ENCODE measurements at regions not wholly inside any gene's neighbourhood (a gene's known extent, or its start where the extent isn't known, plus 50 kb on each side); places are given as distances from the start of the nearest gene placed in this dataset.
"Not testable (repeated sequence)": the region's sequence is repeated elsewhere in the genome, so short reads cannot be mapped to it uniquely, and the experiment has no call there.

- not testable (repeated sequence) for H3K4me1 ChIP-seq (ENCODE audit: control insufficient read depth, insufficient read depth, low read length); H3K36me3 ChIP-seq (ENCODE audit: control insufficient read depth, insufficient read depth, low read length); H3K4me3 ChIP-seq (ENCODE audit: low read length); H3K9ac ChIP-seq (ENCODE audit: low read length); H3K27me3 ChIP-seq (ENCODE audit: control insufficient read depth, insufficient read depth, low read length); H3K9me3 ChIP-seq (ENCODE audit: control insufficient read depth, low read length)
Measured at GRCh38 chr16:29340779-29341438, 65.6 kb downstream of the NPIPB11 start.

DNA sequence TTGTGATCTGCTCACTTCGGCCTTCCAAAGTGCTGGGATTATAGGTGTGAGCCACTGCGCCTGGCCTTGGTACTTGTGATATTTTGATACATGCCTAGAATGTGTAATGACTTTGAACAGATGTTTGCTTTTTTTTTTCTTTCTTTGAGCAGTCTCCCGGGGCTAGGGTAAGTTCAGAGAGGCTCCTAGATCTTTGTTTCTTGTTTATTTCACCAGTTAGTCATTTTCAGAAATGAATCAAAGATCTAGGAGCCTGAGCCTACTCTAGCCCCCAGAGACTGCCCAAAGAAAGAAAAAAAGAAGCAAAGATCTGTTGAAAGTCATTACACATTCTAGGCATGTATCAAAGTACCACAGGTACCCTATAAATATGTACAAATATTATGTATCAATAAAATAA, 66.3 kb downstream of the NPIPB11 start:
- not testable (repeated sequence) for H3K9me3 ChIP-seq (ENCODE audit: control insufficient read depth, low read length); H3K4me3 ChIP-seq (ENCODE audit: low read length); H3K9ac ChIP-seq (ENCODE audit: low read length); H3K4me1 ChIP-seq (ENCODE audit: control insufficient read depth, insufficient read depth, low read length); H3K36me3 ChIP-seq (ENCODE audit: control insufficient read depth, insufficient read depth, low read length); H3K27me3 ChIP-seq (ENCODE audit: control insufficient read depth, insufficient read depth, low read length)

- H3K27me3 ChIP-seq (ENCODE audit: control insufficient read depth, insufficient read depth, low read length); H3K36me3 ChIP-seq (ENCODE audit: control insufficient read depth, insufficient read depth, low read length); H3K9me3 ChIP-seq (ENCODE audit: control insufficient read depth, low read length); H3K9ac ChIP-seq (ENCODE audit: low read length); H3K4me3 ChIP-seq (ENCODE audit: low read length); H3K4me1 ChIP-seq (ENCODE audit: control insufficient read depth, insufficient read depth, low read length): not testable (repeated sequence)
Measured at GRCh38 chr16:29338821-29339700, 67.5 kb downstream of the NPIPB11 start.

DNA sequence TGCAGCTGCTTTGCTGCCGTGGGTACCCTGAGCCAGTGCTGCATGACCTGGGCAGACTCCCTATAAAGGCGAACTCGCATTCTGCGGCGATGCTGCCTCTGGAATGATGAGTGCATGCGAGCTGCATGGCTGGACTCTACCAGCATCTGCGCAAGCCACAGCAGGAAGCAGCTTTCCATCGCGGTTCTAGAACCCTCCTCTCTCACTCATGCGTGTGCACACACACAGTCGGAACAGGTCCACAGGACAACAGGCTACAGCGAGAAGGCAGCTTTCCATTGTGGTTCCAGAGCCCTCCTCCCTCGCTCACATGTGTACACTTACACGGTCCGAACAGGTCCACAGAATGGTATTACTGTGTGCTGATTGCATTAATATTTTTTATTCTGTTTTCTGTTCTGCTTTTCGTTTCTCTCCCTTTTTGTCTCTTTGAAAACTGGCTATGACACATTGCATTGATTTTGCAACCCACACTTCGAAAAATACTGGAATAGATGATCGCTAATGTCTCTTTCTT, 69.1 kb downstream of the NPIPB11 start:
- not testable (repeated sequence) for H3K27me3 ChIP-seq (ENCODE audit: control insufficient read depth, insufficient read depth, low read length); H3K36me3 ChIP-seq (ENCODE audit: control insufficient read depth, insufficient read depth, low read length); H3K9me3 ChIP-seq (ENCODE audit: control insufficient read depth, low read length); H3K9ac ChIP-seq (ENCODE audit: low read length); H3K4me3 ChIP-seq (ENCODE audit: low read length); H3K4me1 ChIP-seq (ENCODE audit: control insufficient read depth, insufficient read depth, low read length)

DNA sequence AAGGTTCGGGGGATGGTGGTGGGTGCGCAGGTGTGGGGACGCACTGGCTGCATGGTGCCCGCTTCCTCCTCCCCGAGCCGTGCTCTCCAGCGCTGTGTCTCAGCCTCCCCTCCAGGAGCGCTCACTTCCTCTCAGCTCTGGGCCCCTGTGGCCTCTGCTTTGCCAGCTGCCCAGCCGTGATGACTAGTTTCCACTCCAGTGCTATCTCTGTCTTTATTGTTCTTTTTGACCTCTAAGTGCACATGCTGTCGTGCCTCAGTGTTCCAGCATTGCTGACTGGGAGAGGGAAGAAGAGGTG, 71.0 kb downstream of the NPIPB11 start:
- H3K4me3 ChIP-seq (ENCODE audit: low read length); H3K9ac ChIP-seq (ENCODE audit: low read length); H3K9me3 ChIP-seq (ENCODE audit: control insufficient read depth, low read length); H3K36me3 ChIP-seq (ENCODE audit: control insufficient read depth, insufficient read depth, low read length); H3K27me3 ChIP-seq (ENCODE audit: control insufficient read depth, insufficient read depth, low read length); H3K4me1 ChIP-seq (ENCODE audit: control insufficient read depth, insufficient read depth, low read length): not testable (repeated sequence)

DNA sequence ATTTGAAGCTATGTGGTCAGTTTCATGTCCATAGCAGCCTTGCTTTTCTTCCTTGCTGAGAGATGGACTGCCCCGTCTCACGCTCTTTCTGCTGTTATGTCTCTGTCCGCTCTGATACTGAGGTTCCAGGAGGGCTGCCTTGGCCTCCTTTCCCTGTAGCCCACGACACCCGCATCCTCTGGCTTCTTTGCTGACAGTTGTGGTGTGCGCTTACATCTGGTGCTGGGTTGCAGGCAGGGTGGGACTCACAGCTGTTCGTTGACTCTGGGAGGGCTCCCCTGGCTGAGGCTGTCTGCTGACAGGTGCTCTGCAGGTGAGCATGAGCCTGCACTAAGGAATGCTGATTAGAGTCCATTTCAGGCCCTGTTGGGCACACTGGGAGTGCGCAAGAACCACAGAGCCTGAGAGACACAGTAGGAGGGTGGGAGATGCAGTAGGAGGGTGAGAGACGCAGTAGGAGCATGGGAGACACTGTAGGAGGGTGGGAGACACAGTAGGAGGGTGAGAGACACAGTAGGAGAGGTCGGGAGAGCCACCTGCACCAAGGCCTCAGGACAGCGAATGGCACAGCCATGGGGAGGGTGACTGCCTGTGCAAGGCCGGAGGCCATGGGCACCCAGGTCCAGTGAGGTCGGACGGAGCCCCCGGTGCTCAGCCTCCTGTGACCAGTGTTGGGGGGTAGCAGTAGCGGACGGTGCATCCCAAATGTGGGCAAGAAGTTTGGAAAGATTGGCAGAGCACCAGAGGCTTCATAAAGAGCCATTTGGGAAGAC, 71.5 kb downstream of the NPIPB11 start:
- H3K4me3 ChIP-seq (ENCODE audit: low read length); H3K9ac ChIP-seq (ENCODE audit: low read length); H3K9me3 ChIP-seq (ENCODE audit: control insufficient read depth, low read length); H3K27me3 ChIP-seq (ENCODE audit: control insufficient read depth, insufficient read depth, low read length); H3K36me3 ChIP-seq (ENCODE audit: control insufficient read depth, insufficient read depth, low read length); H3K4me1 ChIP-seq (ENCODE audit: control insufficient read depth, insufficient read depth, low read length): not testable (repeated sequence)

- H3K27me3 ChIP-seq (ENCODE audit: control insufficient read depth, insufficient read depth, low read length); H3K36me3 ChIP-seq (ENCODE audit: control insufficient read depth, insufficient read depth, low read length); H3K9ac ChIP-seq (ENCODE audit: low read length); H3K4me3 ChIP-seq (ENCODE audit: low read length); H3K4me1 ChIP-seq (ENCODE audit: control insufficient read depth, insufficient read depth, low read length); H3K9me3 ChIP-seq (ENCODE audit: control insufficient read depth, low read length): not testable (repeated sequence)
Measured at GRCh38 chr16:29333492-29334097, 72.9 kb downstream of the NPIPB11 start.

DNA sequence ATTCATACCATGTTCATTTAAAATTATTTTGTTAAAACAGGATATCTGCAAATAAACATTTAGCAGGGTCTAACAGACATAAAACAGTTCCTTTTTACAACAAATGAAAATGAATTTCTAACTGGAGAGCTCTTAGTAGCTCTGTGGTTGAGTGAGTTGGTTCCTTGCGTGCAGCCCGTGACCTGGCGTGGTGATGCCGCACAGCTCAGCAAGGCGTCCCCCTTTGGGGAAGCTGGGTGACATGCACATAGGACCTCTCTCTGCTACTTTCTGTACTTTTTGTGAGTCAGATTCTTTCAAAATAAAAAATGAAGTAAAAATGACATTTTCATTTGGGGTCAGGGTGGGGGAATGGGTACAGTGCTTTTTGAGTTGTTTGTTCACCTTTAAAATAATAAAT, 75.9 kb downstream of the NPIPB11 start:
- H3K36me3 ChIP-seq (ENCODE audit: control insufficient read depth, insufficient read depth, low read length); H3K4me3 ChIP-seq (ENCODE audit: low read length); H3K9me3 ChIP-seq (ENCODE audit: control insufficient read depth, low read length); H3K27me3 ChIP-seq (ENCODE audit: control insufficient read depth, insufficient read depth, low read length); H3K4me1 ChIP-seq (ENCODE audit: control insufficient read depth, insufficient read depth, low read length); H3K9ac ChIP-seq (ENCODE audit: low read length): not testable (repeated sequence)

- H3K4me1 ChIP-seq (ENCODE audit: control insufficient read depth, insufficient read depth, low read length); H3K27me3 ChIP-seq (ENCODE audit: control insufficient read depth, insufficient read depth, low read length); H3K9ac ChIP-seq (ENCODE audit: low read length); H3K9me3 ChIP-seq (ENCODE audit: control insufficient read depth, low read length); H3K36me3 ChIP-seq (ENCODE audit: control insufficient read depth, insufficient read depth, low read length); H3K4me3 ChIP-seq (ENCODE audit: low read length): not testable (repeated sequence)
Measured at GRCh38 chr16:29328528-29328927, 78.0 kb downstream of the NPIPB11 start.

GRCh38 chr16:29327631-29328408, 78.7 kb downstream of the NPIPB11 start:
- not testable (repeated sequence) for H3K4me1 ChIP-seq (ENCODE audit: control insufficient read depth, insufficient read depth, low read length); H3K4me3 ChIP-seq (ENCODE audit: low read length); H3K36me3 ChIP-seq (ENCODE audit: control insufficient read depth, insufficient read depth, low read length); H3K9me3 ChIP-seq (ENCODE audit: control insufficient read depth, low read length); H3K27me3 ChIP-seq (ENCODE audit: control insufficient read depth, insufficient read depth, low read length); H3K9ac ChIP-seq (ENCODE audit: low read length)

GRCh38 chr16:29326164-29327125, 80.1 kb downstream of the NPIPB11 start:
- H3K9ac ChIP-seq (ENCODE audit: low read length); H3K27me3 ChIP-seq (ENCODE audit: control insufficient read depth, insufficient read depth, low read length); H3K4me1 ChIP-seq (ENCODE audit: control insufficient read depth, insufficient read depth, low read length); H3K4me3 ChIP-seq (ENCODE audit: low read length); H3K9me3 ChIP-seq (ENCODE audit: control insufficient read depth, low read length); H3K36me3 ChIP-seq (ENCODE audit: control insufficient read depth, insufficient read depth, low read length): not testable (repeated sequence)

All from mucosa of stomach (tissue), 1 donor.